HG02642 (cell line): ENCODE measurements at regions not wholly inside any gene's neighbourhood (a gene's known extent, or its start where the extent isn't known, plus 50 kb on each side); places are given as distances from the start of the nearest gene placed in this dataset.

Experiments used
- ATAC-seq: cut with Tn5 transposase; IDR thresholded peaks from one replicate; pipeline ENCODE4 v1.9.1; 2021; ENCODE audit warnings: mild to moderate bottlenecking; ENCODE audit not compliant: unreplicated experiment, poor library complexity

DNA sequence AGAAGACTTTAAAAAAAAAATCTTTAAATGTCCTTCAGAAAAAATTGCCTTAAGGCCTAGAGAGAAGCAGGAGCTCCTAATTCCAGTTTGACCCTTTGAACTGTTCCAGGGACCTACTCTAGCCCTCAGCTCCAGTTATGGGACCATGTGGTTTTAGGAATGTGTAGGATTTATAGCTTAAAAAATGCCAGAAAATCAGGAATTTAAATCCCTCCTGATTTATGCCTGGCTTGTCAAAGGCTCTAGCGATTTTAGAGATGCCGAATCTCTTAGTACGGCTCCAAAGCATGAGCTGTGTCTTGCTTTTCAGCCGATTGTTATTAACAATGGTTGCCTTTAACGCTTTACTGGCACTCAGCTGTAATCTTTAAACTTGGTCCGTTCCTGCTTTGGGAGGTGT is 130.6 kb upstream of the NPVF start:
- no peak for ATAC-seq

- ATAC-seq = no peak
Observed at GRCh38 chr7:25359471-25360059, 131.3 kb upstream of the NPVF start.

DNA sequence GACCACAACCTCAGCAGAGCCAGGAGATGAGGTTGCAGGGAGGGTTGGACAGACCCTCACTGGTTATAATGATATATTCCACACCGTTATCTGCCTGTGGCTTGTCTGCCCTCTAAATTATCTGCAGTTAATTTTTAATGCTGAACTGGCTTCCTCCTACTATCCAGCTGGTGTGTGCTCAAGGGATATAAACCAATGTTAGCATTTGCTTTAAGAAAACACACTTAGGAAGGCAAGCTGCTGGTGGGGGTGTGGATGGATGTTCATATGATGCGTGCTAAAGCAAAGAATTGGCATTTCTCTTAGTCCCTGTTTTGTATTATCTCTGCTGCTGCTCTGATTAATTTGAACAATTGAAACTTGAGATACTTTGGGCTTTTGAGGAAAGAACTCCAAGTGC is 132.2 kb upstream of the NPVF start:
- no peak for ATAC-seq

DNA sequence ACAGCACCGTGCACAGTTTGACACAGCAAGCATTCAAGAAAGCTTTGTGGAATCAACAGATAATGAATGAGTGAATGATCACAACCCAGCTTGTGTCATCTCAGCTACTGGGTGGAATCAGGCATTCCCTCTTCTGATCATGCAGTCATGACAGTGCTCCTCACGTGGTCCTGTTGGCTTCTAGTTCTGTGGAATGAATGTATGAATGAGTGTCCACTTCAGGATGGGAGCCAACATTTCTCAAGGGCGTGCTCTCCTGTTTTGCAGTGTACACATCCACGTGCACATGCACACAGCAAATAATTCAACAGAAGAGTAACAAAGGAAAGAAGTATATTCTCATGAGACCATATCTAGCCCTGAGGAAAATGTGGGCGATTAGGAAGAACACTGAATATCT is 133.1 kb upstream of the NPVF start:
- no peak for ATAC-seq

- ATAC-seq = no peak
Observed at GRCh38 chr7:25361863-25362262, 133.6 kb upstream of the NPVF start.

- ATAC-seq = no peak
Observed at GRCh38 chr7:25368599-25369201, 140.4 kb upstream of the NPVF start.

GRCh38 chr7:25369786-25370185 is 141.5 kb upstream of the NPVF start:
- ATAC-seq = no peak

DNA sequence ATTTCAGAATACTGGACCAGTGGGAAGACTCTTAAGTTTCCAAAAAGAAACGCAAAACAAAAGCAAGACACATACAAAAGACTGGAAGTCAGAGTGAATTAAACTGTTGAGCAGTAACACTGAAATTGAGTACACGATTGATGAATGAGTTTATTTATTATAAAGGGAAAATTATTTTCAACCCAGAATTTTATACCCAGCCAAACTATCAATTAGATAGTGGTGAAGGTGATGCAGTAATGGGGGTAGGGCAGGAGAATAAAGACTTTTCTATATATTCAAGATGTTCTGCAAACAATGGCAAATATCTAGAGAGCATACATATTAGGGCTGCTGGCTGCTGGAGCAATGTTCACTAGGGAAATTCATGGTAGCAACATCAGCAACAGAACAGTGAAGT is 143.7 kb upstream of the NPVF start:
- no peak for ATAC-seq

DNA sequence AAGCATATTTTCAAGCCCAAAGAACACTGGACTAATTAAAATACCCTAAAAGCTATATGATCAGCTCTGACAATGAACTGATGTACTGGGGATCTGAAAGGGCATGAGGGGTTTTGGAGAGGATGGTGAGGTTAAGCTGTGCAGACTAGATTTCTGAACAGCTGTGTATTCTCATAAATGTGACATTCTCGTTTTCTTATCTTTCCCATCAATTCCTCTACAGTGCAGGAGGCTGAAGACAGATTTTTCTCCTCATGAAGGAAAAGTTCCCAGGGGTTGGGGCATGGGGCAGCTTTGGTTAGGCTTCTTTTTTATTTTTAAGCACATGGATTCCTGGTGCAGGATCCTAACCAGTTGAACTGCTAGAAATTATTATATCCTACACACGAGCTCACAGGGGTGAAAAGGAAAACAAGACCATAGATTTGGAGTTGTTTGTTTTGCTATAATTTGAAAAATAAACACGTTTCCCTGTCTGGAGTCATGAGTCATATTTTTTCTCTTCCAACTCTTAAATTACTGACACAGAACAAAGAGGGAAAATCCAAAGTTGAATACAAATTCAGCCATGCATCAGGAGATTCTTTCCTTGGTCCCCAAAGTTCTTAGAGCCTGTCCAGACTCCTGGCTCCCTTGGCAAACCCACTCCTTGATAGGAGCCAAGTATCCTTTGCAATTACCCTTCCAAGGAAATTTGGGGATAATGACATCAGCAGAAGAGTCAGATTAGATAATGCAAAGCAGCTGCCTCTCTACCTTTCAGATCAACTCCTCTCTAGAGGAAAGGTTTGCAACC is 147.7 kb upstream of the NPVF start:
- no peak for ATAC-seq

- no peak for ATAC-seq
Observed at GRCh38 chr7:25379351-25380300, 151.3 kb upstream of the NPVF start.

GRCh38 chr7:25381818-25382589 is 153.7 kb upstream of the NPVF start:
- no peak for ATAC-seq

- ATAC-seq = no peak
Observed at GRCh38 chr7:25382869-25383268, 154.6 kb upstream of the NPVF start.

DNA sequence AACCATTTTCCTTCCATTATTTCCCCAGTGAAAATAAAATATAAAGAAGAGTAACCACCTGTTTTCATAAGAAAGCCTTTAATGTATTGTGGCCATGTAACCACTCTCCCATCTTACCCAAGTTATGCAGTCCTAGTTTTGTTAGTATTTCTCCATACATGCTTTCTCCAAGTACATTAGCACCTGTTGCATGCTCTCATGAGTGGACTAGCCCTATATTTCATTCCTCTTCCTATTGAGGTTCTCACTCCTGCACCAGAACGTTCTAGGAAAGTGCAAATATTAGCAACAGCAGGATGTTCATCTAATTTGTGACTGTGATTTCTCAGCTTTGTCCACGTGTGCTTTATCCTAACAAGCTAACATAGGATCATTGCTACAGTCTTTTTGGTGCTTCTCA is 155.1 kb upstream of the NPVF start:
- no peak for ATAC-seq

- no peak for ATAC-seq
Observed at GRCh38 chr7:25384788-25385505, 156.7 kb upstream of the NPVF start.

DNA sequence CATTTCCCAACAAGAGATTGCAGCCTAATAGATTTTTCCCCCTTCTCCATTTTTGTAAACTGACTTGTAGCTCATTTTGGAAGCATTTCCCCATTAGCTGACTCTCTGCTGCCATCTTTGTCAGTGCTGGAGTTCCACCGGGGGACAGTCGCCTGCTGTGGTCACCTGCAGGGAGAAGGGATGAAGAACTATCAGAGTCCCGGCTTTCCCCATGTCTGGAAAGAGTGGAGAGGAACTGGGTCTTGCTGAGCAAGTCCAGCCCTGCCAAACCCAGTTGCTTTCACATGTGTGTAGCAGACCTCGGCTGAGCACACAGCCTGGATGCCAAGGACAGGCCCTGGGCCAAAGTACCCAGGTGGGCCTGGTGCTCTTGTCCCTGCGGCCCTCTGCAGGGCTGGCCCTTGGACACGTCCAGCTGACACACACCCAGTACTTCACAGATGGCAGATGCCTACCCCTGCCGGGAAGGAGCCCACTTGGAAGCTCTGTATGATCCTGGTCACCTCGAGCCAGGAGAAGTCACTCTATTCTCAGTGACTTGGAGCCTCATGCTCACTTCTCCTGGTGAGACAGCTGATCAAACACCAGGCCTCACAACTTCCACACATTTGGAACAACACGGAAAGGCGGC is 157.3 kb upstream of the NPVF start:
- no peak for ATAC-seq

DNA sequence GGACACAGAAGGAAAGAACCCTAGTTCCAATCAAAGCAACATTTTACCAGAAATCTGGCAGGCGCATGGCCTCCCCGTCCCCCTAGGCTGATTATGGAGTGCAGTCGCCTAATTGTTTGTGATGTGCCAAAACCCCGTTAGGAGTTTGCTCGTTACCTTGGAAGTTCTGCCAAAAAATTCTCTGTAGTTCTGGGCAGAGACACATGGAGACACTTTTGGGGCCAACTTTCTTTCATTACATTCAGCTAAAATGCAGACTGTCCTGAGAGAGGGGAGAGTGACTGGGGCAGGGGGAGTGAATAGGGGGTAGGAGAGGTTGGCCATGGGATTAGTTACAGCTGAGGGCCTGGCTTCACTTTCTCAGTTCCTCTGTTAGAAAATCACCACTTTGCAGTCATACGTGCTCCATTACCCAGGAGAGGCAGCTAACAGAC is 158.0 kb upstream of the NPVF start:
- no peak for ATAC-seq

- no peak for ATAC-seq
Observed at GRCh38 chr7:25388681-25389080, 160.4 kb upstream of the NPVF start.

DNA sequence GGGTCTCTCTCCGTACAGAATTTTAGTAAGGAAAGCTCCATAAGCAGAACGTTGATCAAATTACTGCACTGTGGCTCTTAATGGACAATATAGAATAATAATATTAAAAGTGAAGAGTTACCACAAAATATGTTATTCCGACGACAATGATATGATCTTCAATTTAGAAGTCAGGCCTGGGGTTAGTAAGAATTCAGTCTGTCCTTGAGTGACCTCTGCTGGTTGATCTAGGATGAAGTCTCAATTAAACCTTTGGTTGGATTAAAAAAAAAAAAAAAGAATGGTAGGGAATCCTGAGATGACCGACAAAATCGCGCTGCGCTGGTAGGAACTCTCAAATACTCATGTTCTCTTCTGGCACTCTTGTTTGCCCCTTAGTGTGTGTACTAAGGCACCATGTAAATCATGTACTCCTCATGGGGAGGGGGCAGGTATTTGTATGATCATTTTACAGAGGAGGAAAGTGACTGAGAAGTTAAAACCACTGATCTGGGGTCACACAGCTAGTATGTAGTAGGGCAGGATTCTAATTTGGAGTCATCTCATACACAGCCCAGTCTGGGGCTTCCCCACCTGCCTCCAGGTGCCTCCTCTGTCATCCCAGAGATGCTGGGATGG is 161.3 kb upstream of the NPVF start:
- ATAC-seq = no peak
